ENCODE measurements at regions not wholly inside any gene's neighbourhood (a gene's known extent, or its start where the extent isn't known, plus 50 kb on each side); places are given as distances from the start of the nearest gene placed in this dataset.

DNA sequence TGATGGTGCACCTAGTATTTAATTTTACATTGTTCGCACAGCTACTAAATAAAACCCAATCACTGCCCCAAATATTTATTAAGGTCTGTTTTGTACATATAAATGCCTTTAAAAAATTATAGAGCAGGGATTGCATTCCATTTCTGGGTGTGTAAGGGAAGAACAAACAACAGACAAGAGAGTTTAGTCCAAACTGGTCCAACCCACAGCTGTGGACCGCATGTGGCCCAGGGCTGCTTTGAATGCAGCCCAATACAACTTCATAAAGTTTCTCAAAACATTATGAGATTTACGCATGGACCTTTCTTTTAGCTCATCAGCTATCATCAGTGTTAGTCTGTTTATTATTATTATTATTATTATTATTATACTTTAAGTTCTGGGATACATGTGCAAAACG lies 114.8 kb upstream of the LRATD1 start:
- Histone ChIP-seq H3K79me1 (ENCODE audit: insufficient read depth, low read depth, low read length, poor library complexity, severe bottlenecking) (no peaks in the 10 kb centered on the region), H3K79me2 (ENCODE audit: insufficient read depth, low read length) (no peaks in the 10 kb centered on the region), H3K4me2 (ENCODE audit: insufficient read depth, insufficient read length, low read length) (no peak overlapping the region), H3K27me3 (ENCODE audit: insufficient read depth, low read length) (no peaks in the 10 kb centered on the region), H2BK120ac (ENCODE audit: low read depth, low read length, poor library complexity, severe bottlenecking) (no peak overlapping the region), H3K23me2 (ENCODE audit: insufficient read length, low read depth, low read length, poor library complexity, severe bottlenecking) (no peaks in the 10 kb centered on the region), H2BK12ac (ENCODE audit: insufficient read length, low read depth, low read length) (no peak overlapping the region), H3K27ac (ENCODE audit: insufficient read length, low read depth, low read length) (no peak overlapping the region), H3K56ac (ENCODE audit: insufficient read length, low read depth, low read length) (no peak overlapping the region), H4K20me1 (ENCODE audit: control insufficient read depth, insufficient read depth, insufficient read length) (no peaks in the 10 kb centered on the region), H2BK15ac (ENCODE audit: low read depth, low read length) (no peak overlapping the region), H2AFZ (ENCODE audit: low read length) (no peak overlapping the region), H3K4me1 (ENCODE audit: insufficient read depth, low read length) (no peaks in the 10 kb centered on the region), H3K18ac (ENCODE audit: insufficient read length, low read depth, low read length) (no peak overlapping the region), H2BK20ac (ENCODE audit: low read depth, low read length, poor library complexity, severe bottlenecking) (no peak overlapping the region), H3K4ac (ENCODE audit: low read depth, low read length) (no peak overlapping the region), H3T11ph (ENCODE audit: low read length) (no peak overlapping the region), H4K8ac (replicated peaks; ENCODE audit: insufficient read length, low read depth, low read length) (no peak overlapping the region), H2BK5ac (ENCODE audit: insufficient read length, low read length) (no peak overlapping the region), H3K9ac (ENCODE audit: extremely low read depth, insufficient read length, low read length) (no peak overlapping the region), H3K23ac (ENCODE audit: insufficient read length, low read depth, low read length) (no peak overlapping the region), H4K91ac (ENCODE audit: insufficient read length, low read depth, low read length) (no peak overlapping the region), H3K14ac (ENCODE audit: insufficient read depth, low read length) (no peak overlapping the region), H2AK5ac (ENCODE audit: insufficient read length, low read length) (no peak overlapping the region), H3K9me3 (ENCODE audit: control insufficient read depth, low read depth, low read length) (no peaks in the 10 kb centered on the region), H4K5ac (ENCODE audit: insufficient read length, low read depth, low read length) (no peak overlapping the region)
- no peak for DNase-seq
- Mint-ChIP-seq H3K27me3 (ENCODE audit: low read depth) (peaks cover 5% of the 10 kb centered on the region; the same call in 1 of the 2 replicates), H3K36me3 (ENCODE audit: insufficient read depth in 1 of 3, low read depth in 3 of 3) (no peaks in the 10 kb centered on the region; a peak in 1 of 7 replicates), H3K4me3 (no peak overlapping the region), H3K9me3 (peaks cover 0 to 2% of the 10 kb centered on the region in 2 experiments; a peak in 1 of 5 replicates), H3K27ac (no peak overlapping the region), H3K4me1 (peaks cover 15 to 18% of the 10 kb centered on the region in 2 experiments)
- TF ChIP-seq, protein P1, sequence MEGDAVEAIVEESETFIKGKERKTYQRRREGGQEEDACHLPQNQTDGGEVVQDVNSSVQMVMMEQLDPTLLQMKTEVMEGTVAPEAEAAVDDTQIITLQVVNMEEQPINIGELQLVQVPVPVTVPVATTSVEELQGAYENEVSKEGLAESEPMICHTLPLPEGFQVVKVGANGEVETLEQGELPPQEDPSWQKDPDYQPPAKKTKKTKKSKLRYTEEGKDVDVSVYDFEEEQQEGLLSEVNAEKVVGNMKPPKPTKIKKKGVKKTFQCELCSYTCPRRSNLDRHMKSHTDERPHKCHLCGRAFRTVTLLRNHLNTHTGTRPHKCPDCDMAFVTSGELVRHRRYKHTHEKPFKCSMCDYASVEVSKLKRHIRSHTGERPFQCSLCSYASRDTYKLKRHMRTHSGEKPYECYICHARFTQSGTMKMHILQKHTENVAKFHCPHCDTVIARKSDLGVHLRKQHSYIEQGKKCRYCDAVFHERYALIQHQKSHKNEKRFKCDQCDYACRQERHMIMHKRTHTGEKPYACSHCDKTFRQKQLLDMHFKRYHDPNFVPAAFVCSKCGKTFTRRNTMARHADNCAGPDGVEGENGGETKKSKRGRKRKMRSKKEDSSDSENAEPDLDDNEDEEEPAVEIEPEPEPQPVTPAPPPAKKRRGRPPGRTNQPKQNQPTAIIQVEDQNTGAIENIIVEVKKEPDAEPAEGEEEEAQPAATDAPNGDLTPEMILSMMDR (conservative IDR thresholded peaks at IDR 0.05) = no peak
- WGBS (ENCODE audit: extremely low coverage, insufficient read length, low lambda C conversion rate) = no CpG with 5 or more reads among the region's 4 CpGs
